Calu3 (cell line): ENCODE measurements at regions not wholly inside any gene's neighbourhood (a gene's known extent, or its start where the extent isn't known, plus 50 kb on each side); places are given as distances from the start of the nearest gene placed in this dataset.

Experiments
- BruUV-seq: library from RNA; stranded (reverse); fragments of 400-500 nt; replicated peaks from 2 replicates; lab custom pipeline; 2021; lab: Mats Ljungman, UMichigan
- CTCF ChIA-PET: fragments of 300-600 bp; sonication (Branson Sonifier 250); formaldehyde crosslinking; loops from one replicate; lab custom pipeline; 2022; ENCODE audit warnings: antibody characterized with exemption; lab: Charles Lee
- DNase-seq: peaks from one replicate; pipeline ENCODE4 v3.0.0; 2022
- H3K27ac Mint-ChIP-seq: one replicate; pipeline ENCODE4 v1.8.0; 2022; ENCODE audit warnings: mixed read lengths; ENCODE audit not compliant: unreplicated experiment
- H3K27me3 Mint-ChIP-seq: one replicate; pipeline ENCODE4 v1.8.0; 2022; ENCODE audit warnings: mixed read lengths; ENCODE audit not compliant: unreplicated experiment
- H3K36me3 Mint-ChIP-seq: one replicate; pipeline ENCODE4 v1.8.0; 2022; ENCODE audit warnings: mild to moderate bottlenecking, moderate library complexity, mixed read lengths; ENCODE audit not compliant: insufficient read depth, unreplicated experiment
- H3K4me1 Mint-ChIP-seq: one replicate; pipeline ENCODE4 v1.8.0; 2022; ENCODE audit warnings: mild to moderate bottlenecking, low read depth, mixed read lengths; ENCODE audit not compliant: unreplicated experiment
- H3K4me3 Mint-ChIP-seq: one replicate; pipeline ENCODE4 v1.8.0; 2022; ENCODE audit warnings: mild to moderate bottlenecking, low read depth, moderate library complexity, mixed read lengths; ENCODE audit not compliant: unreplicated experiment
- H3K9me3 Mint-ChIP-seq: one replicate; pipeline ENCODE4 v1.8.0; 2022; ENCODE audit warnings: low read depth, mixed read lengths; ENCODE audit not compliant: unreplicated experiment
- CTCF ChIP-seq: fragments of 200-600 bp; IDR thresholded peaks from one replicate; pipeline ENCODE4 v1.8.0; 2022; ENCODE audit warnings: antibody characterized with exemption; ENCODE audit not compliant: unreplicated experiment
- intact Hi-C: fragments of 100-400 bp; cut with micrococcal nuclease; formaldehyde crosslinking; loops from one replicate; pipeline ENCODE4 v1.10.0; 2022; ENCODE audit not compliant: unreplicated experiment

- no TSS peak for BruUV-seq
- H3K27ac Mint-ChIP-seq = no peak overlapping the region
- no peaks in the 10 kb centered on the region for H3K27me3 Mint-ChIP-seq
- no peaks in the 10 kb centered on the region for H3K36me3 Mint-ChIP-seq
- H3K9me3 Mint-ChIP-seq = peaks cover 14% of the 10 kb centered on the region
- no peak for TF ChIP-seq CTCF
- DNase-seq = no peak
- no peaks in the 10 kb centered on the region for H3K4me1 Mint-ChIP-seq
- H3K4me3 Mint-ChIP-seq = no peak overlapping the region
- CTCF ChIA-PET = interaction anchor here (0.6 kb wide), 1 partner anchor 35 kb away, joined by 3 read pairs; no protein-coding TSS in a partner anchor
- intact Hi-C loops = no loop called here
Observed at GRCh38 chr17:69733171-69734012, 318.9 kb downstream of the MAP2K6 start.

- no TSS peak for BruUV-seq
- Mint-ChIP-seq H3K27ac (no peak overlapping the region), H3K4me3 (no peak overlapping the region), H3K27me3 (no peaks in the 10 kb centered on the region), H3K36me3 (no peaks in the 10 kb centered on the region), H3K4me1 (no peaks in the 10 kb centered on the region), H3K9me3 (peaks cover 15% of the 10 kb centered on the region)
- TF ChIP-seq CTCF = no peak
- CTCF ChIA-PET = no interaction called here
- intact Hi-C loops = no loop called here
- DNase-seq = no peak
Observed at GRCh38 chr17:69734656-69735055, 320.2 kb downstream of the MAP2K6 start.

GRCh38 chr17:69735285-69735684 lies 320.8 kb downstream of the MAP2K6 start:
- no peaks in the 10 kb centered on the region for H3K4me1 Mint-ChIP-seq
- no peaks in the 10 kb centered on the region for H3K36me3 Mint-ChIP-seq
- no peak for TF ChIP-seq CTCF
- intact Hi-C loops = no loop called here
- no peaks in the 10 kb centered on the region for H3K27me3 Mint-ChIP-seq
- BruUV-seq = no TSS peak
- H3K4me3 Mint-ChIP-seq = no peak overlapping the region
- H3K9me3 Mint-ChIP-seq = peaks cover 15% of the 10 kb centered on the region
- DNase-seq = no peak
- CTCF ChIA-PET = no interaction called here
- H3K27ac Mint-ChIP-seq = no peak overlapping the region

GRCh38 chr17:69743091-69743490 lies 328.6 kb downstream of the MAP2K6 start:
- H3K4me1 Mint-ChIP-seq = no peaks in the 10 kb centered on the region
- no TSS peak for BruUV-seq
- intact Hi-C loops = no loop called here
- H3K27ac Mint-ChIP-seq = no peak overlapping the region
- TF ChIP-seq CTCF = no peak
- H3K36me3 Mint-ChIP-seq = no peaks in the 10 kb centered on the region
- CTCF ChIA-PET = no interaction called here
- no peak overlapping the region for H3K4me3 Mint-ChIP-seq
- H3K9me3 Mint-ChIP-seq = peaks cover 12% of the 10 kb centered on the region
- DNase-seq = no peak
- H3K27me3 Mint-ChIP-seq = no peaks in the 10 kb centered on the region
